BLaER1 (cell line): ENCODE measurements at regions not wholly inside any gene's neighbourhood (a gene's known extent, or its start where the extent isn't known, plus 50 kb on each side); places are given as distances from the start of the nearest gene placed in this dataset.
"Not testable (repeated sequence)": the region's sequence is repeated elsewhere in the genome, so short reads cannot be mapped to it uniquely, and the experiment has no call there.

Experiments used
- H3K27ac ChIP-seq: shearing (Covaris generic); formaldehyde crosslinking; 2 replicates; pipeline ENCODE4 v1.8.1; 2022
- H3K27me3 ChIP-seq: shearing (Covaris generic); formaldehyde crosslinking; 2 replicates; pipeline ENCODE4 v1.8.1; 2022
- H3K36me3 ChIP-seq: shearing (Covaris generic); formaldehyde crosslinking; 2 replicates; pipeline ENCODE4 v1.8.1; 2022
- H3K4me1 ChIP-seq: shearing (Covaris generic); formaldehyde crosslinking; 2 replicates; pipeline ENCODE4 v1.8.1; 2022
- H3K4me2 ChIP-seq: shearing (Covaris generic); formaldehyde crosslinking; 2 replicates; pipeline ENCODE4 v1.8.1; 2022
- H3K4me3 ChIP-seq: shearing (Covaris generic); formaldehyde crosslinking; 2 replicates; pipeline ENCODE4 v1.8.1; 2022
- H3K9ac ChIP-seq: shearing (Covaris generic); formaldehyde crosslinking; 2 replicates; pipeline ENCODE4 v1.8.1; 2022
- H3K9me3 ChIP-seq: shearing (Covaris generic); formaldehyde crosslinking; 2 replicates; pipeline ENCODE4 v1.8.1; 2022
- H4K20me1 ChIP-seq: shearing (Covaris generic); formaldehyde crosslinking; 2 replicates; pipeline ENCODE4 v1.8.1; 2022
- Cebpa-rat ChIP-seq: shearing (Covaris generic); IDR thresholded peaks from 2 replicates; pipeline ENCODE4 v1.8.1; 2022

DNA sequence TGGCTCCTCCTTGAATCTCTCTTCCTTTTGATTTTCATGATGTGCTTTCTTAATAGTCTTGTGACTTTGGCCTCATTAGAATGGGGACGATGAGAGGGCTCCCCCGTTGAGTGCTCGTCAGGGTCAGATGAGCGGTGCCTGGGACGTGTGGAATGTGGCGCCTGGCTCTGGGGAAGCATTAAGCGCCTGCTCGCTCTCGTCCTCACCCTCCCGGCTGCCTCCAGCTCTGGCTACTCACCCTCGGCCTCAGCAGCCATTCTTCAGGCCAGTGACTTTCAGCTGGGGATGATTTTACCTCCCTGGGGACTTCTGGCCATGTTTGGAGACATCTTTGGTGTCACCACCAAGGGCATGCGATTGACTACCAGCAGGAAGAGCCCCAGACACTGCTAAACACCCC is 69.7 kb downstream of the RPS6KA4 start:
- peak overlapping the region; percentile 57 for H3K4me2 ChIP-seq
- H3K4me1 ChIP-seq: peaks cover 24% of the 10 kb centered on the region
- H3K4me3 ChIP-seq: no peak overlapping the region
- no peak overlapping the region for H3K9ac ChIP-seq
- TF ChIP-seq Cebpa-rat: no peak
- H3K27ac ChIP-seq: no peak overlapping the region
- H3K36me3 ChIP-seq: no peaks in the 10 kb centered on the region
- peaks cover 6% of the 10 kb centered on the region; the same call in 1 of the 2 replicates for H3K9me3 ChIP-seq
- H3K27me3 ChIP-seq: no peaks in the 10 kb centered on the region
- H4K20me1 ChIP-seq: no peaks in the 10 kb centered on the region

DNA sequence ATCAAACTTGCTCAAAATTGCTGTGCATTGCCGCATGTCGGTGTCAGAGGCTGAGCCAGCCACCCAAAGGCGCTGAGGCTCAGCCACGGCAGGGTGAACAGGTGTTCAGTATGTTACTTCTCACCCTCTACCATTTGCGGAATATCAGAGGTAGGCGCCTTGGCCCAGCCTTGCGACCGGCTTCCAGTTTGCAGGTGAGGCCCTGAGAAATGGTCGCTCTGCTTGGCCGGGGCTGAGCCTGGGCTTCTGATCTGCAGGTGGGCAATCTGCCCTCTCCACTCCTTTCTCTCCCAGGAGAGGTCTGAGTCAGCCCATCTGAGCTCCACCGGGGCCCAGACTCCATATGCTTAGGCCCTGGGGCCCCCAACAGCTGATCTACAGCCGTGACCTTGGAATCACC is 71.0 kb downstream of the RPS6KA4 start:
- H3K36me3 ChIP-seq: no peaks in the 10 kb centered on the region
- H4K20me1 ChIP-seq: no peaks in the 10 kb centered on the region
- no peak overlapping the region for H3K27ac ChIP-seq
- peaks cover 32% of the 10 kb centered on the region for H3K4me1 ChIP-seq
- peaks cover 6% of the 10 kb centered on the region; the same call in 1 of the 2 replicates for H3K9me3 ChIP-seq
- peak overlapping the region; percentile 57 for H3K4me2 ChIP-seq
- H3K9ac ChIP-seq: no peak overlapping the region
- H3K27me3 ChIP-seq: no peaks in the 10 kb centered on the region
- no peak for TF ChIP-seq Cebpa-rat
- H3K4me3 ChIP-seq: no peak overlapping the region

DNA sequence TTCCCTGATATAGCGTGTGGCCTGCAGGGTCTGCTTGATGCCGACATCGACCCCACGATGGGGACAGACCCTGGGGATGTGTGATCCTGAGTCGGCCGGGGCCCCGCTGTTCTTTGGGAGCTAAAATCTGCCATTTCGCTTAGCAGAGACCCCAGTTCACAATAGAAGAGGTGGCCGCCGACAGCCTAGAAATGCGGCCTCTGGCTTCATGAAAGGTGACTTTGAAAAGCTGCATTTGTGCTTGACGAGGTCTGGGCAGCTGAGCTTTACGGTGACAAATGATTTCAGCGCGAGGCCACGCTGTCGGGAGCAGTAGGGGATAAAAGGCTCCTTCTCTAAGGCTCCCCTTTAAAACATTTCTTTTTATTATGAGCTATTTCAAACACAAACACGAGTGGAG is 71.7 kb downstream of the RPS6KA4 start:
- H3K27me3 ChIP-seq: no peaks in the 10 kb centered on the region
- H3K9ac ChIP-seq: no peak overlapping the region
- no peak for TF ChIP-seq Cebpa-rat
- no peaks in the 10 kb centered on the region for H4K20me1 ChIP-seq
- no peak overlapping the region for H3K27ac ChIP-seq
- no peaks in the 10 kb centered on the region for H3K36me3 ChIP-seq
- H3K4me1 ChIP-seq: peaks cover 39% of the 10 kb centered on the region
- peaks cover 6% of the 10 kb centered on the region; the same call in 1 of the 2 replicates for H3K9me3 ChIP-seq
- peak overlapping the region; percentile 57; the same call in 1 of the 2 replicates for H3K4me2 ChIP-seq
- no peak overlapping the region for H3K4me3 ChIP-seq

DNA sequence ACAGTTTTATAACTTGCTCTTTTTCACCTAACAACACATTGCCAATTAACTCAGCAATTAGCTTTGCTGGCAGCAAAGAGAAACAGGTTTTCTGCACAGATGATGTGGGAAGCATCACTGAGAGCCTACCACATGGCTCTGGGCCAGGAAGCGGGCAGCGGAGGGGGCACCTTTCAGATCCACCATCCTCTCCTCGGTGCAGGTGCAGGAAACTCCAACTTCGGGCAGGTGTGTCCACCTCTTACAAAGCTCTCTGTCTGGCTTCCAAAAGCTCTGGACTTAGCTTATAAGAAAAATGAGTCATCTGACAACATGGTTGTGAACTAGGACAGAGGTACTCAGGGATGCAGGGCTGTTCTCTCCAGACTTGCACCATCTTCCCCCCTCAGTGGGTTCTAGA is 77.0 kb downstream of the RPS6KA4 start:
- H3K27me3 ChIP-seq: no peaks in the 10 kb centered on the region
- TF ChIP-seq Cebpa-rat: no peak
- H3K9me3 ChIP-seq: peaks cover 6% of the 10 kb centered on the region; the same call in 1 of the 2 replicates
- H3K4me1 ChIP-seq: peaks cover 68% of the 10 kb centered on the region
- no peaks in the 10 kb centered on the region for H4K20me1 ChIP-seq
- H3K4me2 ChIP-seq: peak overlapping the region; percentile 83
- no peak overlapping the region for H3K4me3 ChIP-seq
- no peaks in the 10 kb centered on the region for H3K36me3 ChIP-seq
- peak overlapping the region; percentile 36; the same call in 1 of the 2 replicates for H3K27ac ChIP-seq
- H3K9ac ChIP-seq: no peak overlapping the region; the same call in 1 of the 2 replicates

DNA sequence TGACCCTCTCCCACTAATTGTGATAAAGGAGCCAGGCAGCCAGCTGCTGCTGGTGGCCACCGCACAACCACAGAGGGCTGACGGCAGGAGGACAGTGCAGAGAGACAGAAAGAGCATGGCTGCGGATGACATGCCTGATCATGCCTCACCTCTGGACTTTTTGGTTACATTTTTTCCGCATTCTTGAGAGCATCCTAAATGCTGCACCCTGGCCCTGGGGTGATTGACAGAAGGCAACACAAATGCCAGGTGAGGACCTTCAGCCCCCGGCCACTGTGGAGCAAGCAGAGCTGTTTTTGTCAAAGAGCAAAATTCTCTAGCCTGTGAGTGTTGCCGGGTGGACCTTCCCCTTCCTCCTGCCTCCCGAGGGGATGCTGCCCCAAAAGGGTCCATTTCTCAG is 78.5 kb downstream of the RPS6KA4 start:
- no peaks in the 10 kb centered on the region for H4K20me1 ChIP-seq
- H3K36me3 ChIP-seq: no peaks in the 10 kb centered on the region
- H3K9ac ChIP-seq: peak overlapping the region; percentile 5; the same call in 1 of the 2 replicates
- peaks cover 83% of the 10 kb centered on the region for H3K4me1 ChIP-seq
- peaks cover 2% of the 10 kb centered on the region; the same call in 1 of the 2 replicates for H3K9me3 ChIP-seq
- 0 out of 2 replicates have a peak overlapping the region, but pooled peaks have one; percentile 7 for H3K27ac ChIP-seq
- no peak overlapping the region for H3K4me3 ChIP-seq
- H3K4me2 ChIP-seq: peak overlapping the region; percentile 83
- H3K27me3 ChIP-seq: no peaks in the 10 kb centered on the region
- no peak for TF ChIP-seq Cebpa-rat

DNA sequence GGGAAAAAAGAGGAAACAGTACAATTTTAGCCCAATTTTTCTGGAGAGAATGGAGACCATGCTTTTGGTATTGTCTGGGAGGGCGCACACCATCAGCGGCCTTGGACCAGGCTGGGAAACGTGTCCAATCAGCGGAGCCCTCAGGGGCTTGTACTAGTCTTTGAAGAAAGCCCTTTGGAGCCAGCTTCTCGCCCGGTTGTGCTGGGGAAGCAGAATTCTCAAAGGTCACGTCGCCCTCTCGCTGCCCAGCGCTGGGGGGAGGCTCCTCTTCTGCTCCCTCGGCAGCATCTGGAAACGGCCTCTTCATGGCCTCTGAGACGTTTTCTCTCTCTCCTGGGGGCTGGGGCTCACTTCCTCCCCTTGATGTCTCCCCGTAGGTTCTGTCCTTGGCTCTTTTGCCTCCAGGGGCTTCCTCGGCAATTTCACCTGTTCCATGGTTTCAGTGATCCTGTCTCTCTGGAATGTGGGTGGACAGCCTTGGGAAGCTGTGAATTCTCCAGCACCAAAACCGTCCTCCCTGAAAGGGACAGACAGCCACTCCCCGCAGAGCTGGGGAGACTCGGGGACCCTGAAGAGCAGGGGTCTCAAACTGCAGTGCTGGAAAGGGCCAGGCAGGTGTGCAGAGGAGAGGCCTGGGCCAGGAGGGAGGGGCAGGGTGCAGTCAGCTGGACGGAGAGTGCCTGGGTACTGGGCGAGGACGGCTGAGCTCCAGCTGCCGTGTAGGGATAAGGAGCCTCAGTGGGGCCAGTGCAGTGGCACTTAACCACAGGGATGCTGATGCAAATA is 80.2 kb downstream of the RPS6KA4 start:
- H3K9me3 ChIP-seq: no peaks in the 10 kb centered on the region
- no peaks in the 10 kb centered on the region for H3K27me3 ChIP-seq
- TF ChIP-seq Cebpa-rat: no peak
- H3K4me2 ChIP-seq: peak overlapping the region; percentile 83
- peaks cover 100% of the 10 kb centered on the region for H3K4me1 ChIP-seq
- H3K4me3 ChIP-seq: peak overlapping the region; percentile 11; the same call in 1 of the 2 replicates
- H4K20me1 ChIP-seq: no peaks in the 10 kb centered on the region
- 0 out of 2 replicates have a peak overlapping the region, but pooled peaks have one; percentile 8 for H3K9ac ChIP-seq
- peak overlapping the region; percentile 61 for H3K27ac ChIP-seq
- H3K36me3 ChIP-seq: no peaks in the 10 kb centered on the region

DNA sequence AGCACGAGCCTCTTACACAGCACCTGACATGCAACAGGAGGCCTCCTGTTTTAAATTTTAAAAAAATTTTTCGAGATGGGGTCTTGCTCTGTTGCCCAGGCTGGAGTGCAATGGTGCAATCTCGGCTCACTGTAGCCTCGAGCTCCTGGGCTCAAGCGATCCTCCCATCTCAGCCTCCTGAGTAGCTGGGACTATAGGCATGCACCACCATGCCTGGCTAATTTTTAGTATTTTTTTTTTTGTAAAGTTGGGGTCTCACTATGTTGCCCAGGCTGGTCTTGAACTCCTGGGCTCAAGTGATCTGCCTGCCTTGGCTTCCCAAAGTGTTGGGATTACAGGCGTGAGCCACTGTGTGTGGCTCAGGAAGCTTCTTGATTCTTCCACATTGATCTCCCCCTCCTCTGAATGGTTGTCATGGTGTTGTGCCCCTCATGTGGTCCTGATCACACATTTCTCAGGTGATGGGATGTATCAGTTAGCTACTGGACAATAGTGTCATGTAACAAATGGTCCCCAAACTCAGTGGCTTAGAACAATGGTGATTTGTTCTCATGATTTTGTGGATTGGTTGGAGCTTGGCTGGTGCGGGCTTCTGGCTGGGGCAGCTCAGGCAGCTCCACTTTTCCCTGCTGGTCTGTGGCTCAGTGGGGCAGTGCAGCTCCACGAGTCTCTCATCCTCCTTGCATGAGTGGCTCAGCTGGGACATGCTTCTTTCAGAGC is 81.0 kb downstream of the RPS6KA4 start:
- Histone ChIP-seq H3K4me3 (peak overlapping the region; percentile 11; the same call in 1 of the 2 replicates), H3K9ac (peak overlapping the region; percentile 8; the same call in 1 of the 2 replicates), H3K4me1 (peaks cover 100% of the 10 kb centered on the region), H3K27ac (peak overlapping the region; percentile 61), H3K4me2 (peak overlapping the region; percentile 83)
- H3K27me3 ChIP-seq, H3K36me3 ChIP-seq, H4K20me1 ChIP-seq, H3K9me3 ChIP-seq: not testable (repeated sequence)

DNA sequence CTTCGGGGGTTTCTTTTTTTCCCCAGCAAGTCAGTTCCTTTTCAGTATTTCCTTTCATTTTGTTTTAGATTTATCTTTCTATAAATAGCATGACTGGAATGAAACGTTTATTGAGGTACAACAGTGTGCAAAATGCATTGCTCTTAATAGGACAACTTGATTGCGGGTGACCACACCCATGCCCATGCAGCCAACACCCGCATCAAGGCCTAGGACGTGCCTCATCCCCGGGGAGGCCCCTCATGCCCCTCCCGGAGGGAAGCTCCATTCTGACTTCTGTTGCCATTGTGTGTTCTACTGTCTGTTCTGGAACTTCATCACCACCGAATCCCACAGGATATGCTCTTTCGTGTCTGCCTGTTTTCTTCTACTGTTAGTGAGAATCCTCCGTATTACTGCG is 82.2 kb downstream of the RPS6KA4 start:
- peak overlapping the region; percentile 25; the same call in 1 of the 2 replicates for H3K9ac ChIP-seq
- no peaks in the 10 kb centered on the region for H3K27me3 ChIP-seq
- H3K4me2 ChIP-seq: peak overlapping the region; percentile 83
- no peaks in the 10 kb centered on the region for H3K9me3 ChIP-seq
- no peaks in the 10 kb centered on the region for H4K20me1 ChIP-seq
- peaks cover 100% of the 10 kb centered on the region for H3K4me1 ChIP-seq
- no peak for TF ChIP-seq Cebpa-rat
- H3K36me3 ChIP-seq: no peaks in the 10 kb centered on the region
- no peak overlapping the region for H3K4me3 ChIP-seq
- peak overlapping the region; percentile 59 for H3K27ac ChIP-seq

DNA sequence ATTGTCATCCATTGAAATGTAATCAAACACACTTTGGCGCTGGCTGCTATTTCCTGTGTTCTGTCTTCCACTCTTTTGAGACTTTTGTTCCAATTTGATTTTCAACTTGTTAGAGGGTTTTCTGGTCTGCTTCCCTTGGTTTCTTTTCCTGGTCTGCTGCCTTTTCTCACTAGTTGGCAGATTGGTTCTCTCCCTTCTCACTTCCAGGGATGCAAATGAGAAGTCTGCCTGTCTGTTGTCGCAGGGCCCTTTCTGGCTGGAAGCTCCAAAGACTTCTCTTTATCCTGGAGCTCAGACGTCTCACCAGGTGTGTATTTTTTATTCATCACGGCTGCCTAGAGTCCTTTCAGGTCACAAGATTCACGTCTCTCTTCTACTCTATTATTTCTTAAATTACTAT is 84.0 kb downstream of the RPS6KA4 start:
- Histone ChIP-seq H3K4me3 (no peak overlapping the region), H3K9ac (peak overlapping the region; percentile 54; the same call in 1 of the 2 replicates), H4K20me1 (no peaks in the 10 kb centered on the region), H3K36me3 (no peaks in the 10 kb centered on the region), H3K4me1 (peaks cover 100% of the 10 kb centered on the region), H3K27ac (peak overlapping the region; percentile 62), H3K4me2 (peak overlapping the region; percentile 83), H3K9me3 (no peaks in the 10 kb centered on the region), H3K27me3 (no peaks in the 10 kb centered on the region)
- TF ChIP-seq Cebpa-rat: no peak
